ENCODE measurements at regions not wholly inside any gene's neighbourhood (a gene's known extent, or its start where the extent isn't known, plus 50 kb on each side); places are given as distances from the start of the nearest gene placed in this dataset.
"Not testable (repeated sequence)": the region's sequence is repeated elsewhere in the genome, so short reads cannot be mapped to it uniquely, and the experiment has no call there.

DNA sequence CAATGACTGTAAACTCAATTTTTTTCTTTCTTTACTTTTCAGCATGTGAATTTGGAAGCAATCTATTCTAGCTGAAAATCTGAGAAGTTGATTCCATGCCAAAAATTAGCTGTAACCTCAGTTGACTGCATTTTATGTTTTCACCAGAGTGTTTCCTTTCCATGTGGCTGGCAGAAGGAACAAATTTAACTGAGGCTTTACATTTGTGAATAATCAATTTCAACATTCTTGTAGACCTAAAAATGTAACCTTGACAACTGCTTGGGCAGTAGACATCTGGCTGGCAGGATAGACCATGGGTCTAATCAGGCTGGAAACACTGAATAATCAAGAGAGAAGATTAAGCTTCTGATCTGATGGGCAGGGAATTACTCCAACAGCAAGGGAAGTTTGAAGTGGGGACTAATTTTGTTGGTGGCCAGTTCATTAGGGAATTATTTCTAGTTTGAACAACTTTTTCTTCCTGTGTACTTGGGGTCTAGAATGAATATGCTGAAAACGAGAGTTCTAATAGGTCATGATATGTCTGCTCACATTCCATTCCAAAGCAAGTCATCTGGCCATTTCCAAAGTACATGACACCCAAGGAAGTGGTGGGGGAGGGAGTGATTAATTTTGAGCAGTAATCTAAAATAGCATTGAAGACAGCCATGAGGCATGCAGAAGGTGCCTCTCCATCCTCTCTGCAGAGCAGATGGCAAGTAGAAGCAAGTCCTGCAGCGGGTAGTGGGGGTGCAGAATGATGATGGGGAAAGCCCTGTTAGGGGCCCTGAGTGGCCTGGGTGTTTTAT lies 68.2 kb downstream of the ATP23 start:
- H3K27ac ChIP-seq, result no peak overlapping the region
- TF ChIP-seq, protein P1, sequence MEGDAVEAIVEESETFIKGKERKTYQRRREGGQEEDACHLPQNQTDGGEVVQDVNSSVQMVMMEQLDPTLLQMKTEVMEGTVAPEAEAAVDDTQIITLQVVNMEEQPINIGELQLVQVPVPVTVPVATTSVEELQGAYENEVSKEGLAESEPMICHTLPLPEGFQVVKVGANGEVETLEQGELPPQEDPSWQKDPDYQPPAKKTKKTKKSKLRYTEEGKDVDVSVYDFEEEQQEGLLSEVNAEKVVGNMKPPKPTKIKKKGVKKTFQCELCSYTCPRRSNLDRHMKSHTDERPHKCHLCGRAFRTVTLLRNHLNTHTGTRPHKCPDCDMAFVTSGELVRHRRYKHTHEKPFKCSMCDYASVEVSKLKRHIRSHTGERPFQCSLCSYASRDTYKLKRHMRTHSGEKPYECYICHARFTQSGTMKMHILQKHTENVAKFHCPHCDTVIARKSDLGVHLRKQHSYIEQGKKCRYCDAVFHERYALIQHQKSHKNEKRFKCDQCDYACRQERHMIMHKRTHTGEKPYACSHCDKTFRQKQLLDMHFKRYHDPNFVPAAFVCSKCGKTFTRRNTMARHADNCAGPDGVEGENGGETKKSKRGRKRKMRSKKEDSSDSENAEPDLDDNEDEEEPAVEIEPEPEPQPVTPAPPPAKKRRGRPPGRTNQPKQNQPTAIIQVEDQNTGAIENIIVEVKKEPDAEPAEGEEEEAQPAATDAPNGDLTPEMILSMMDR (IDR thresholded peaks at IDR 0.05; ENCODE audit: low read depth, low read length, missing control alignments), result no peak
- no peaks in the 10 kb centered on the region for H3K36me3 ChIP-seq (replicated peaks)
- in situ Hi-C loops (cut with HindIII; ENCODE audit: low pct_ligation_motif_present, low sequenced_read_pairs), result no loop called here
- DNase-seq, result no peak
- H3K27me3 ChIP-seq (replicated peaks), result no peaks in the 10 kb centered on the region
- H3K4me3 ChIP-seq (ENCODE audit: low read depth, low read length), result no peak overlapping the region

DNA sequence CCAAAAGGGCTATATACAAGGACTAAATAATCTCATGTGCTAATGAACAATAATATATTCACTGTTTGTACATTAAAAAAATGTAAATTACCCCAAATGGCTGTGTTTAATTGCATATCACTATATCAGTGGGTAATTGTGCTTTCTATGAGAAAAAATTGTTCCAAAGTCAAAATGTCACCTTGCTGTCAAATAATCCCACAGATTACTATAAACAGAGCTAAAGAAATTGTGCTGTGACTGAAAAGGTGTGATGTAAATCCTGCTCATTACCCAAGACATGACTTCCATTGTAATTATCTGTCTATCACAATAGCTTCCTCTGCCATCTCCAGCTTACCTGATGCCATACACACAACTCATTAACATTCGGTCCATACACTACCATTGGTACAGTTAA lies 70.3 kb downstream of the ATP23 start:
- TF ChIP-seq, protein P1 (IDR thresholded peaks at IDR 0.05; ENCODE audit: low read depth, low read length, missing control alignments), result no peak
- Histone ChIP-seq H3K27ac (no peak overlapping the region), H3K27me3 (replicated peaks) (no peaks in the 10 kb centered on the region), H3K36me3 (replicated peaks) (no peaks in the 10 kb centered on the region), H3K4me3 (ENCODE audit: low read depth, low read length) (no peak overlapping the region)
- DNase-seq, result no peak
- in situ Hi-C loops (cut with HindIII; ENCODE audit: low pct_ligation_motif_present, low sequenced_read_pairs), result no loop called here

DNA sequence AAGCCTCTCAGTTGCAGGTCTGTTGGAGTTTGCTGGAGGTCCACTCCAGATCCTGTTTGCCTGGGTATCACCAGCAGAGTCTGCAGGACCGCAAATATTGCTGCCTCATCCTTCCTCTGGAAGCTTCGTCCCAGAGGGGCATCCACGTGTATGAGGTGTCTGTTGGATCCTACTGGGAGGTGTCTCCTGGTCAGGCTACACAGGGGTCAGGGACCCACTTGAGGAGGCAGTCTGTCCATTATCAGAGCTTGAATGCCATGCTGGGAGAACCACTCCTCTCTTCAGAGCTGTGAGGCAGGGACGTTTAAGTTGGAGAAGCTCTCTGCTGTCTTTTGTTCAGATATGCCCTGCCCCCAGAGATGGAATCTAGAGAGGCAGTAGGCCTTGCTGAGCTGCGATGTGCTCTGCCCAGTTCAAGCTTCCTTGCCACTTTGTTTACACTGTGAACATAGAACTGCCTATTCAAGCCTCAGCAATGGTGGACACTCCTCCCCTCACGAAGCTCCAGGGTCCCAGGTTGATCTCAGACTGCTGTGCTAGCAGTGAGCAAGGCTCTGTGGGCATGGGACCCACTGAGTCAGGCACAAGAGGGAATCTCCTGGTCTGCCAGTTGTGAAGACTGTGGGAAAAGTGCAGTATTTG lies 81.1 kb downstream of the ATP23 start:
- DNase-seq; H3K27me3 ChIP-seq (replicated peaks); H3K36me3 ChIP-seq (replicated peaks); in situ Hi-C loops (cut with HindIII; ENCODE audit: low pct_ligation_motif_present, low sequenced_read_pairs); H3K27ac ChIP-seq; H3K4me3 ChIP-seq (ENCODE audit: low read depth, low read length): not testable (repeated sequence)

DNA sequence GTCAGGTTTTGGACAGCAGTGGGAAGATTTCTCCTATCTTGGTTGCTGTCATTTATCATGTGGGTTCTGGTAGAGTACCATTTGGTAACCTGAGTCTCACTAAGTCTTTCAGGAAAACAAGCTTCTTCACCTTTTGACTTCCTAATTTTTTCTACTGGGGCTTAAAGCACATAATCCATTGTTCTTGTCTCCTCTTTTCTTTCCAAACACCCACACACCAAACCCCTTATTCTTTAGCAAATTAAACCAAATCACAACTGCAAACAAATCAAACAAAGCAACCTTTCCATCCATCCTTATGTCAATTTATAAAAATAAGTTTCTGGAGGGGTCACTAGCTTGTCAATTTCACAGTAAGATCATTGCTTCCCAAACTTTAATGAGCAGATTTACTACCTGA lies 84.1 kb downstream of the ATP23 start:
- TF ChIP-seq, protein P1 (IDR thresholded peaks at IDR 0.05; ENCODE audit: low read depth, low read length, missing control alignments), result no peak
- in situ Hi-C loops (cut with HindIII; ENCODE audit: low pct_ligation_motif_present, low sequenced_read_pairs), result no loop called here

GRCh38 chr12:58026426-58026825 lies 85.1 kb downstream of the ATP23 start:
- Histone ChIP-seq H3K36me3 (replicated peaks) (no peaks in the 10 kb centered on the region), H3K27ac (no peak overlapping the region), H3K27me3 (replicated peaks) (no peaks in the 10 kb centered on the region), H3K4me3 (ENCODE audit: low read depth, low read length) (no peak overlapping the region)
- TF ChIP-seq, protein P1 (IDR thresholded peaks at IDR 0.05; ENCODE audit: low read depth, low read length, missing control alignments), result no peak
- no peak for DNase-seq
- in situ Hi-C loops (cut with HindIII; ENCODE audit: low pct_ligation_motif_present, low sequenced_read_pairs), result no loop called here

More for the DNA sequence above, 84.1 kb downstream of the ATP23 start:
- Histone ChIP-seq H3K4me3 (ENCODE audit: low read depth, low read length) (no peak overlapping the region), H3K36me3 (replicated peaks) (no peaks in the 10 kb centered on the region), H3K27me3 (replicated peaks) (no peaks in the 10 kb centered on the region), H3K27ac (no peak overlapping the region)
- DNase-seq, result no peak
